Tibial nerve (tissue), 4 donors: ENCODE measurements at regions not wholly inside any gene's neighbourhood (a gene's known extent, or its start where the extent isn't known, plus 50 kb on each side); places are given as distances from the start of the nearest gene placed in this dataset.

Source experiments
- DNase-seq, 2 donors: peaks; one replicate each; pipeline ENCODE4 v3.0.0-alpha.2; 2019; ENCODE audit warnings: low spot score in 2 of 2
- H3K27ac ChIP-seq, 4 donors: fragments of 200-600 bp; sonication (generic) in 3 of 4; one replicate each; pipeline ENCODE4 v1.5.1; 2017 to 2019; ENCODE audit warnings: mild to moderate bottlenecking in 1 of 4
- H3K27me3 ChIP-seq, 2 donors: fragments of 200-600 bp; sonication (generic) in 1 of 2; one replicate each; pipeline versions ENCODE4 v1.5.1 to v1.6.0; 2017 to 2019
- H3K36me3 ChIP-seq, 3 donors: fragments of 200-600 bp; sonication (generic); one replicate each; pipeline ENCODE4 v1.5.1; 2018 to 2019
- H3K4me1 ChIP-seq, 4 donors: fragments of 200-600 bp; sonication (generic) in 3 of 4; one replicate each; pipeline ENCODE4 v1.5.1; 2017 to 2019
- H3K4me3 ChIP-seq, 4 donors: fragments of 200-600 bp; sonication (generic) in 3 of 4; one replicate each; pipeline ENCODE4 v1.5.1; 2017 to 2019; ENCODE audit warnings: mild to moderate bottlenecking in 1 of 4, moderate library complexity in 1 of 4
- H3K9me3 ChIP-seq, 4 donors: fragments of 200-600 bp; sonication (generic) in 3 of 4; one replicate each; pipeline ENCODE4 v1.5.1; 2017 to 2019
- EP300 ChIP-seq, 2 donors: sonication (generic); formaldehyde crosslinking; IDR thresholded peaks; one replicate each; pipeline ENCODE4 v1.6.1; 2017; ENCODE audit warnings: antibody characterized with exemption in 2 of 2, mild to moderate bottlenecking in 1 of 2
- POLR2A ChIP-seq, 2 donors: fragments of 450-650 bp; IDR thresholded peaks; one replicate each; pipeline ENCODE4 v1.6.1; 2017; ENCODE audit warnings: antibody characterized with exemption in 2 of 2, mild to moderate bottlenecking in 2 of 2, moderate library complexity in 2 of 2
- WGBS, 2 donors: methylation state at CpG; one replicate each; pipeline ENCODE4 v1.1.5; 2018; 5-methylcytosine and 5-hydroxymethylcytosine counted together
- TF ChIP-seq, protein P1 (sequence below), 5 experiments: fragments of 200-600 bp in 3 of 5; fragments of 450-650 bp in 2 of 5; sonication (generic) in 3 of 5; IDR thresholded peaks; one replicate each; pipeline ENCODE4 v1.5.1; 2016 to 2019; ENCODE audit warnings: antibody characterized with exemption in 5 of 5, mild to moderate bottlenecking in 3 of 5, moderate library complexity in 2 of 5

DNA sequence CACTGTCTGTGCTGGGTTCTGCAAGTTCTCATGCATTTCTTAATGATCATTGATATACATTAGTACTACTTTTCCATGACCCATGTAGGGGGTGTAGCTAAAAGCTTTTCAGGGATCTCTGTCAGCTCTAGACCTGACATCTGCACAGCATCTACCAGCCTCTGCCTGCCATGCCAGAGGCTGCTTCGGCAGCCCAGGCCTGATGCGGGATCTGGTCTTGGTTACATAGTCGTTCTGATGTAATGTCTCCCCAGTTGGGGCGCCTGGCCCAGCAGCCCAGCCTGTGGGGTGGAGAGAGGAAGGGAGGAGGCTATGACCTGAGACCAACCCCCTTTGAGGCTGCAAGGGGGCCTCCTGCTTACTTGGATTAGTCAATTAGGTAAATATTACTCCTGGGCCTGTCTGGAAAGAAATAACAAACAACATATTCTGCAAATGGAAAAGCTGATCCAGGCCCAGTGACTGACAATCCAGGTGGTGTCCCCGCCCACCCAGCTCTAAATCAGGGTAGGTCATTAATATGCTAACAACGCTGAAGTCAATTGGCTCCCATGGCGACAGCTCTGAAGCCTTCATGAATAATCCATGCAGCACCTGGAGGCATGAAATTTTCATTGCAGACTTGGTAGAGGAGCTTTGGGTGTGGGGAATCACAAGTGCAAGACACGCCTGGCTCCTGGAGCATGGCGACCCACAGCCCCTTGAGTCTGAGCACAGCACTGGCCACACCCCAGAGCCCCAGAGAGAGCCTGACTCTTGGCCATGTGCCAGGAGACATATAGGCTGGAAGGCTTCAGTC is 575.3 kb downstream of the CMPK2 start:
- WGBS, 2 donors: 86 to 88% methylated on average over 8 of the region's 9 CpGs

DNA sequence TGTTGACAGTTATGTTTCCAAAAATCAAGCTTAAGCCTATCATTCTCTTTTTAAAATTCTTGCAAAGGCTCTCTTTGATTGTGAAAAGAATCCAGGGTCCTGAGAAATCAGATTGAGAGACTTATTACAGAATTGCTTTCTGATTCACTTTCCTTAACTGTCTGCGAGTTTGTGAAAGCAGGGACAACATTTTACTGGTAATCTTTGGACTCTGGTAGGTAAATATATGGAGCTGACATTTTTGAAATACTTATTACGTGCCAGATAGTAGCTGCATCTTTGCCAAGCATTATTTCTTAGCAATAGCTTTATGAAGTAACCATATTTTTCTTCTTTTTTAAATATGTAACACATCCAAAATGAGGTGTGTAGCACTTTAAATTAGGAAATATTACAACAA is 570.9 kb downstream of the CMPK2 start:
- H3K36me3 ChIP-seq: no peaks in the 10 kb centered on the region
- H3K9me3 ChIP-seq: no peaks in the 10 kb centered on the region
- no peaks in the 10 kb centered on the region for H3K4me1 ChIP-seq
- no peak overlapping the region for H3K27ac ChIP-seq
- H3K27me3 ChIP-seq: no peaks in the 10 kb centered on the region
- 78 to 83% methylated on average over 2 of the region's 2 CpGs for WGBS, 2 donors
- DNase-seq: no peak
- TF ChIP-seq EP300 (IDR thresholded peaks at IDR 0.05): no peak
- no peak for TF ChIP-seq POLR2A (IDR thresholded peaks at IDR 0.05)
- TF ChIP-seq, protein P1, sequence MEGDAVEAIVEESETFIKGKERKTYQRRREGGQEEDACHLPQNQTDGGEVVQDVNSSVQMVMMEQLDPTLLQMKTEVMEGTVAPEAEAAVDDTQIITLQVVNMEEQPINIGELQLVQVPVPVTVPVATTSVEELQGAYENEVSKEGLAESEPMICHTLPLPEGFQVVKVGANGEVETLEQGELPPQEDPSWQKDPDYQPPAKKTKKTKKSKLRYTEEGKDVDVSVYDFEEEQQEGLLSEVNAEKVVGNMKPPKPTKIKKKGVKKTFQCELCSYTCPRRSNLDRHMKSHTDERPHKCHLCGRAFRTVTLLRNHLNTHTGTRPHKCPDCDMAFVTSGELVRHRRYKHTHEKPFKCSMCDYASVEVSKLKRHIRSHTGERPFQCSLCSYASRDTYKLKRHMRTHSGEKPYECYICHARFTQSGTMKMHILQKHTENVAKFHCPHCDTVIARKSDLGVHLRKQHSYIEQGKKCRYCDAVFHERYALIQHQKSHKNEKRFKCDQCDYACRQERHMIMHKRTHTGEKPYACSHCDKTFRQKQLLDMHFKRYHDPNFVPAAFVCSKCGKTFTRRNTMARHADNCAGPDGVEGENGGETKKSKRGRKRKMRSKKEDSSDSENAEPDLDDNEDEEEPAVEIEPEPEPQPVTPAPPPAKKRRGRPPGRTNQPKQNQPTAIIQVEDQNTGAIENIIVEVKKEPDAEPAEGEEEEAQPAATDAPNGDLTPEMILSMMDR (IDR thresholded peaks at IDR 0.05): no peak
- no peak overlapping the region for H3K4me3 ChIP-seq

More for the DNA sequence above, 575.3 kb downstream of the CMPK2 start:
- Histone ChIP-seq H3K27ac (no peak overlapping the region), H3K27me3 (no peaks in the 10 kb centered on the region), H3K36me3 (no peaks in the 10 kb centered on the region), H3K4me3 (no peak overlapping the region), H3K9me3 (no peaks in the 10 kb centered on the region), H3K4me1 (no peaks in the 10 kb centered on the region)
- no peak for TF ChIP-seq EP300 (IDR thresholded peaks at IDR 0.05)
- TF ChIP-seq, protein P1 (IDR thresholded peaks at IDR 0.05): no peak
- DNase-seq: no peak

DNA sequence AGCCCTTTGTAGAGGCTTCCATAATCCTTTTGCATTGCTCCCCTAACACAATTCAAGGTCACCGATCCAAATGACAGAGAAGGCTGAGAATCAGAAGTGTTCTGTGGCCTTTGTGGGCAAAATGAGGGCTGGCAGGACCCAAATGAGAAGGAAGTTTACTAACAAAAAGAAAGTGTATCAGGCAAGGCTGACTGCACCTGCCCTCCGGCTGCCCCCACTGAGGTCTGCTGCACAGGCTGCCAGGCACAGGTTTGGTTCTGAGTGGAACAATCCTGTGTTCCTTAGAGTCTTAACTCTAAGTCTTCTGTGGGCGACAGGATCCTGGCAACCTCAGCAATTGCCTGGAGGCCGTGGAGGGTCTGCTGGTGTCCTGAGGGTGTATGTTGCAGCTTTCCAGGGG is 568.5 kb downstream of the CMPK2 start:
- no peaks in the 10 kb centered on the region for H3K4me1 ChIP-seq
- TF ChIP-seq, protein P1 (IDR thresholded peaks at IDR 0.05): no peak
- TF ChIP-seq EP300 (IDR thresholded peaks at IDR 0.05) (no peak), POLR2A (IDR thresholded peaks at IDR 0.05) (no peak)
- DNase-seq: no peak
- no peaks in the 10 kb centered on the region for H3K36me3 ChIP-seq
- no peak overlapping the region for H3K4me3 ChIP-seq
- H3K9me3 ChIP-seq: no peaks in the 10 kb centered on the region
- no peaks in the 10 kb centered on the region for H3K27me3 ChIP-seq
- WGBS, 2 donors: 92 to 93% methylated on average over 4 of the region's 4 CpGs
- H3K27ac ChIP-seq: no peak overlapping the region

DNA sequence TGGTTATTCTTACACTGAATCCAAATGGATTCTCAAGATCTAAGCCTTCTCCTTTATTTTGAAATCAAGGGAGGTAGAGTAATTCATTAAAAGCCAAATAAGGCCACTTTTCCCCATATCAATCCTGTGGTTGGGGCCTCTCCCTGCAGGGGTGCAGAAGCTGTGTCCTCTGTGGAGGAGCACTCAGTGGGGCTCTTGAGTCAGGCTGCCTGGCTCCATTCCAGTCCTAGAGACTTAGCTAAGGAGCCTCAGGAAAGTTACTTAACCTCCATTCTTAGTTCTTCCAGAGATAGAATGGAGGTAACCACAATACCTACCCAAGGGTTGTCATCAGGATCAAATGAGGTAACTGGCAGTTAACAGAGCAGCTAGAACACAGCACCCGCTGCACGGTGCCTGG is 564.3 kb downstream of the CMPK2 start:
- TF ChIP-seq POLR2A (IDR thresholded peaks at IDR 0.05): no peak
- Histone ChIP-seq H3K4me1 (no peaks in the 10 kb centered on the region), H3K27me3 (no peaks in the 10 kb centered on the region), H3K36me3 (no peaks in the 10 kb centered on the region), H3K27ac (no peak overlapping the region), H3K9me3 (no peaks in the 10 kb centered on the region), H3K4me3 (no peak overlapping the region)
- WGBS, 2 donors: 85 to 100% methylated on average over 2 of the region's 2 CpGs
- DNase-seq: no peak

DNA sequence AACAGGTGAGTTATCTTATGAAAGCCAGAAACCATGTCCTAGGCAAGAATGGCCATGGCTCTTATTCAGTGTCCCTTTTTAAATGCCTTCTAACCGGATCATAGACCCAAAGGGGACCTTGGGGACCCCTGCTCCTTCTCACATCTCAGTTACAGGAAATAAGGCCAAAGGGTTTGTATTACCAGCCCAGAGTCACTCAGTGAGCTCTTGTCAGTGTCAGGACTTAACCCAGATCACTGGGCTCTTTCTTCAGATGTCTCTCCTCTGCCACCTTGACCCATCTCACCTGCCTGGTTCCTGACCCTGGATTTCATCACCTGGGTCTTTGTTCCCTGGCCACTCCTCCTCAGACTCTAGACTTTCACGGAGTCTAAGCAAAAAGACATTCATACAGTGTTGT is 556.7 kb downstream of the CMPK2 start:
- TF ChIP-seq EP300 (IDR thresholded peaks at IDR 0.05) (no peak), POLR2A (IDR thresholded peaks at IDR 0.05) (no peak)
- TF ChIP-seq, protein P1 (IDR thresholded peaks at IDR 0.05): no peak
- 88 to 95% methylated on average over 2 of the region's 2 CpGs for WGBS, 2 donors
- no peaks in the 10 kb centered on the region for H3K27me3 ChIP-seq

More for the DNA sequence above, 556.7 kb downstream of the CMPK2 start:
- H3K9me3 ChIP-seq: no peaks in the 10 kb centered on the region
- DNase-seq: no peak
- H3K4me3 ChIP-seq: no peak overlapping the region
- H3K27ac ChIP-seq: no peak overlapping the region
- no peaks in the 10 kb centered on the region for H3K36me3 ChIP-seq
- H3K4me1 ChIP-seq: peaks cover 0 to 4% (median 0%) of the 10 kb centered on the region in 4 donors
